C4-2B (cell line): ENCODE measurements at regions not wholly inside any gene's neighbourhood (a gene's known extent, or its start where the extent isn't known, plus 50 kb on each side); places are given as distances from the start of the nearest gene placed in this dataset.

Experiments
- H3K27ac ChIP-seq: fragments of 450-650 bp; 2 replicates; pipeline ENCODE4 v1.5.1; 2017
- CTCF ChIP-seq: fragments of 450-650 bp; conservative IDR thresholded peaks from 2 replicates; pipeline ENCODE4 v1.5.1; 2017; ENCODE audit warnings: mild to moderate bottlenecking
- ZFX ChIP-seq: fragments of 450-650 bp; IDR thresholded peaks from 2 replicates; pipeline ENCODE4 v1.6.1; 2017

GRCh38 chr4:35802644-35803043, 441.7 kb downstream of the ARAP2 start:
- H3K27ac ChIP-seq: no peak overlapping the region
- TF ChIP-seq ZFX: no peak
- TF ChIP-seq CTCF: no peak

GRCh38 chr4:35818520-35818919, 425.8 kb downstream of the ARAP2 start:
- TF ChIP-seq CTCF (no peak), ZFX (no peak)
- H3K27ac ChIP-seq: no peak overlapping the region

- TF ChIP-seq ZFX (no peak), CTCF (no peak)
- no peak overlapping the region for H3K27ac ChIP-seq
Measured at GRCh38 chr4:35820003-35820402, 424.3 kb downstream of the ARAP2 start.

GRCh38 chr4:35824231-35824630, 420.1 kb downstream of the ARAP2 start:
- no peak for TF ChIP-seq ZFX
- no peak for TF ChIP-seq CTCF
- H3K27ac ChIP-seq: no peak overlapping the region

GRCh38 chr4:35835893-35836292, 408.4 kb downstream of the ARAP2 start:
- TF ChIP-seq CTCF (no peak), ZFX (no peak)

GRCh38 chr4:35836596-35836995, 407.7 kb downstream of the ARAP2 start:
- H3K27ac ChIP-seq: no peak overlapping the region
- no peak for TF ChIP-seq CTCF
- TF ChIP-seq ZFX: no peak

More at GRCh38 chr4:35835893-35836292, 408.4 kb downstream of the ARAP2 start:
- H3K27ac ChIP-seq: no peak overlapping the region

- TF ChIP-seq ZFX (no peak), CTCF (no peak)
- H3K27ac ChIP-seq: no peak overlapping the region
Measured at GRCh38 chr4:35867057-35867456, 377.3 kb downstream of the ARAP2 start.
